Esophagus squamous epithelium (tissue), 4 donors: ENCODE measurements at regions not wholly inside any gene's neighbourhood (a gene's known extent, or its start where the extent isn't known, plus 50 kb on each side); places are given as distances from the start of the nearest gene placed in this dataset.

Experiments
- POLR2A ChIP-seq, 4 donors: fragments of 450-650 bp; IDR thresholded peaks; one replicate each; pipeline ENCODE4 v1.6.1; 2017; ENCODE audit warnings: antibody characterized with exemption in 4 of 4, mild to moderate bottlenecking in 4 of 4, moderate library complexity in 3 of 4
- TF ChIP-seq, protein P1 (sequence below), 6 experiments: fragments of 450-650 bp in 4 of 6; fragments of 200-600 bp in 2 of 6; sonication (generic) in 2 of 6; IDR thresholded peaks; one replicate each; pipeline ENCODE4 v1.5.1; 2016 to 2019; ENCODE audit warnings: antibody characterized with exemption in 6 of 6, mild to moderate bottlenecking in 4 of 6, moderate library complexity in 4 of 6

GRCh38 chr4:182102576-182102975 is 140.6 kb upstream of the TENM3 start:
- no peak for TF ChIP-seq POLR2A (IDR thresholded peaks at IDR 0.05)
- TF ChIP-seq, protein P1, sequence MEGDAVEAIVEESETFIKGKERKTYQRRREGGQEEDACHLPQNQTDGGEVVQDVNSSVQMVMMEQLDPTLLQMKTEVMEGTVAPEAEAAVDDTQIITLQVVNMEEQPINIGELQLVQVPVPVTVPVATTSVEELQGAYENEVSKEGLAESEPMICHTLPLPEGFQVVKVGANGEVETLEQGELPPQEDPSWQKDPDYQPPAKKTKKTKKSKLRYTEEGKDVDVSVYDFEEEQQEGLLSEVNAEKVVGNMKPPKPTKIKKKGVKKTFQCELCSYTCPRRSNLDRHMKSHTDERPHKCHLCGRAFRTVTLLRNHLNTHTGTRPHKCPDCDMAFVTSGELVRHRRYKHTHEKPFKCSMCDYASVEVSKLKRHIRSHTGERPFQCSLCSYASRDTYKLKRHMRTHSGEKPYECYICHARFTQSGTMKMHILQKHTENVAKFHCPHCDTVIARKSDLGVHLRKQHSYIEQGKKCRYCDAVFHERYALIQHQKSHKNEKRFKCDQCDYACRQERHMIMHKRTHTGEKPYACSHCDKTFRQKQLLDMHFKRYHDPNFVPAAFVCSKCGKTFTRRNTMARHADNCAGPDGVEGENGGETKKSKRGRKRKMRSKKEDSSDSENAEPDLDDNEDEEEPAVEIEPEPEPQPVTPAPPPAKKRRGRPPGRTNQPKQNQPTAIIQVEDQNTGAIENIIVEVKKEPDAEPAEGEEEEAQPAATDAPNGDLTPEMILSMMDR (IDR thresholded peaks at IDR 0.05): no peak
